GM12878 (cell line): ENCODE measurements at regions not wholly inside any gene's neighbourhood (a gene's known extent, or its start where the extent isn't known, plus 50 kb on each side); places are given as distances from the start of the nearest gene placed in this dataset.

Experiments used
- ATAC-seq: fragments of 200-7000 bp; cut with Tn5 transposase; 3 replicates; pipeline ENCODE4 v1.9.1; 2020; ENCODE audit warnings: mild to moderate bottlenecking, moderate library complexity
- BruUV-seq: library from RNA; stranded (reverse); fragments of 400-500 nt; replicated peaks from 2 replicates; lab custom pipeline; 2021; lab: Mats Ljungman, UMichigan
- CTCF ChIA-PET: fragments of 300-600 bp; sonication (Branson Sonifier 250); formaldehyde crosslinking; extraction: SDS; loops from one replicate; lab custom pipeline; 2021; ENCODE audit warnings: inconsistent platforms; lab: Yijun Ruan, JAX
- POLR2A ChIA-PET: fragments of 350-600 bp; formaldehyde crosslinking; extraction: SDS; loops from one replicate; lab custom pipeline; 2021; ENCODE audit warnings: inconsistent platforms; lab: Charles Lee
- RAD21 ChIA-PET: fragments of 300-600 bp; sonication (Branson Sonifier 250); formaldehyde crosslinking; loops from one replicate; lab custom pipeline; 2023; ENCODE audit warnings: antibody characterized with exemption; ENCODE audit not compliant: unreplicated experiment; lab: Charles Lee
- SMC1A ChIA-PET: fragments of 300-600 bp; sonication (Branson Sonifier 250); formaldehyde crosslinking; loops from one replicate; lab custom pipeline; 2023; ENCODE audit not compliant: unreplicated experiment, uncharacterized antibody; lab: Charles Lee
- DNase-seq: peaks from one replicate; pipeline ENCODE4 v3.0.0-alpha.2; 2011; ENCODE audit warnings: low read depth, low spot score
- FAIRE-seq: peaks from 3 replicates; lab custom pipeline; 2011; peaks lifted over from hg19 to GRCh38; lab: Jason Lieb, UNC
- H2AFZ ChIP-seq: 2 replicates; pipeline ENCODE4 v1.6.0; 2011; ENCODE audit warnings: low read depth, low read length, control low read depth; ENCODE audit not compliant: control insufficient read depth
- H3K27ac ChIP-seq: 2 replicates; pipeline ENCODE4 v1.5.1; 2011; ENCODE audit warnings: control low read depth; ENCODE audit not compliant: control insufficient read depth, insufficient read depth
- H3K27me3 ChIP-seq, 2 experiments: replicated peaks in 1 of 2; 2 replicates each; pipeline versions ENCODE4 v1.6.0 to v1.6.1; 2011; ENCODE audit warnings: low read length in 1 of 2; ENCODE audit not compliant: control insufficient read depth in 2 of 2, insufficient read depth in 2 of 2
- H3K36me3 ChIP-seq, 2 experiments: 2 replicates each; pipeline ENCODE4 v1.5.1; 2011; ENCODE audit warnings: low read length in 1 of 2; ENCODE audit not compliant: control insufficient read depth in 2 of 2, insufficient read depth in 2 of 2
- H3K4me1 ChIP-seq: 2 replicates; pipeline ENCODE4 v1.6.1; 2011; ENCODE audit warnings: mild to moderate bottlenecking, low read length, moderate library complexity, mixed read lengths; ENCODE audit not compliant: control insufficient read depth, insufficient read depth
- H3K4me2 ChIP-seq: 2 replicates; pipeline ENCODE4 v1.6.0; 2011; ENCODE audit warnings: control low read depth; ENCODE audit not compliant: control insufficient read depth, insufficient read depth
- H3K4me3 ChIP-seq: fragments of 200-600 bp; sonication (generic); 2 replicates; pipeline ENCODE4 v1.5.1; 2016
- H3K79me2 ChIP-seq: 2 replicates; pipeline ENCODE4 v1.6.0; 2011; ENCODE audit warnings: low read length; ENCODE audit not compliant: control insufficient read depth, insufficient read depth
- H3K9ac ChIP-seq: 2 replicates; pipeline ENCODE4 v1.8.0; 2011; ENCODE audit warnings: low read length, control low read depth, mixed read lengths; ENCODE audit not compliant: control insufficient read depth, insufficient read depth
- H3K9me3 ChIP-seq: replicated peaks from 3 replicates; pipeline ENCODE4 v1.5.1; 2011; ENCODE audit warnings: mild to moderate bottlenecking, low read length; ENCODE audit not compliant: control insufficient read depth, insufficient read depth
- H4K20me1 ChIP-seq: 2 replicates; pipeline ENCODE4 v1.6.0; 2011; ENCODE audit not compliant: control insufficient read depth, insufficient read depth
- BACH1 ChIP-seq: fragments of 450-650 bp; IDR thresholded peaks from 2 replicates; pipeline ENCODE4 v1.6.1; 2017; ENCODE audit warnings: mild to moderate bottlenecking, borderline replicate concordance
- EED ChIP-seq: sonication (generic); IDR thresholded peaks from 2 replicates; pipeline ENCODE4 v1.6.1; 2016; ENCODE audit warnings: antibody characterized with exemption, low read depth
- ESRRA ChIP-seq: IDR thresholded peaks from 2 replicates; pipeline ENCODE4 v1.6.1; 2012; ENCODE audit warnings: mild to moderate bottlenecking, low read length, improper control_type of control experiment
- HDGF ChIP-seq: fragments of 450-650 bp; IDR thresholded peaks from 2 replicates; pipeline ENCODE4 v1.6.1; 2016; ENCODE audit warnings: antibody characterized with exemption
- JUNB ChIP-seq: IDR thresholded peaks from 2 replicates; pipeline ENCODE4 v1.6.1; 2016; ENCODE audit warnings: antibody characterized with exemption, mild to moderate bottlenecking
- KDM1A ChIP-seq: fragments of 200-600 bp; sonication (generic); IDR thresholded peaks from 2 replicates; pipeline ENCODE4 v1.6.1; 2016; ENCODE audit warnings: borderline replicate concordance
- NFYA ChIP-seq: IDR thresholded peaks from 2 replicates; pipeline ENCODE4 v1.6.1; 2011; ENCODE audit warnings: low read depth, mild to moderate bottlenecking, low read length, improper control_type of control experiment, borderline replicate concordance
- NR2C2 ChIP-seq: IDR thresholded peaks from 2 replicates; pipeline ENCODE4 v1.6.1; 2011; ENCODE audit warnings: borderline replicate concordance, low read depth; ENCODE audit not compliant: control insufficient read depth, insufficient read length
- POLR2A ChIP-seq: IDR thresholded peaks from 2 replicates; pipeline ENCODE4 v1.6.1; 2011; ENCODE audit warnings: low read depth, mild to moderate bottlenecking, low read length
- POLR2AphosphoS5 ChIP-seq: IDR thresholded peaks from 2 replicates; pipeline ENCODE4 v1.6.1; 2011; ENCODE audit warnings: mild to moderate bottlenecking, low read length, inconsistent platforms
- POU2F2 ChIP-seq: IDR thresholded peaks from 3 replicates; pipeline ENCODE4 v1.6.1; 2011; ENCODE audit warnings: low read depth, mild to moderate bottlenecking, low read length, borderline replicate concordance
- PRDM15 ChIP-seq: fragments of 450-650 bp; formaldehyde crosslinking; IDR thresholded peaks from 2 replicates; pipeline ENCODE4 v1.4.0; 2020; ENCODE audit warnings: mild to moderate bottlenecking, moderate library complexity
- RAD21 ChIP-seq: IDR thresholded peaks from 2 replicates; pipeline ENCODE4 v1.6.1; 2011; ENCODE audit warnings: mild to moderate bottlenecking, low read depth, low read length, moderate library complexity; ENCODE audit not compliant: insufficient read depth
- SIN3A ChIP-seq: IDR thresholded peaks from 2 replicates; pipeline ENCODE4 v1.6.1; 2012; ENCODE audit warnings: low read depth, low read length, improper control_type of control experiment
- SMC3 ChIP-seq: IDR thresholded peaks from 2 replicates; pipeline ENCODE4 v1.6.1; 2011; ENCODE audit warnings: low read length, improper control_type of control experiment, borderline replicate concordance
- STAT3 ChIP-seq: IDR thresholded peaks from 2 replicates; pipeline ENCODE4 v1.6.1; 2011; ENCODE audit warnings: low read depth, low read length, improper control_type of control experiment
- TCF12 ChIP-seq: IDR thresholded peaks from 2 replicates; pipeline ENCODE4 v1.6.1; 2011; ENCODE audit warnings: low read depth, mild to moderate bottlenecking, low read length
- YY1 ChIP-seq: IDR thresholded peaks from 2 replicates; pipeline ENCODE4 v1.6.1; 2011; ENCODE audit warnings: low read depth, mild to moderate bottlenecking, low read length
- ZNF217 ChIP-seq: fragments of 450-650 bp; IDR thresholded peaks from 2 replicates; pipeline ENCODE4 v1.6.1; 2017; ENCODE audit warnings: antibody characterized with exemption, mild to moderate bottlenecking
- ZZZ3 ChIP-seq: IDR thresholded peaks from 2 replicates; pipeline ENCODE4 v1.6.1; 2011; ENCODE audit warnings: low read depth; ENCODE audit not compliant: control insufficient read depth, insufficient read length
- WGBS: methylation state at CpG from one replicate; pipeline ENCODE4 v1.1.6; 2016; ENCODE audit warnings: low lambda C conversion rate; ENCODE audit not compliant: insufficient replicate concordance, insufficient coverage; ENCODE audit errors: missing lambda C conversion rate; 5-methylcytosine and 5-hydroxymethylcytosine counted together
- in situ Hi-C: fragments of 300-500 bp; cut with MboI; formaldehyde crosslinking; loops from 9 replicates; pipeline ENCODE4 v1.14.3; 2018; ENCODE audit warnings: mixed read lengths
- intact Hi-C: fragments of 100-400 bp; cut with micrococcal nuclease; formaldehyde crosslinking; loops from one replicate; pipeline ENCODE4 v1.14.2; 2022; ENCODE audit not compliant: unreplicated experiment

GRCh38 chr9:85171163-85171562 lies 501.6 kb downstream of the NTRK2 start (continued):
- TF ChIP-seq BACH1 (no peak), ZNF217 (no peak), KDM1A (no peak), STAT3 (no peak), POU2F2 (no peak), NFYA (no peak)

- DNase-seq, result no peak
- H3K27ac ChIP-seq, result no peak overlapping the region
- intact Hi-C loops, result no loop called here
- no peak overlapping the region for H3K9ac ChIP-seq
- TF ChIP-seq SMC3 (no peak), RAD21 (no peak), HDGF (no peak), PRDM15 (CRISPR knock-in tag) (no peak), ESRRA (no peak), ZZZ3 (no peak), YY1 (no peak), STAT3 (no peak), POLR2AphosphoS5 (no peak), JUNB (no peak), EED (no peak), POLR2A (no peak), TCF12 (no peak), SIN3A (no peak), NR2C2 (no peak)
- WGBS, result 28% methylated on average over 2 of the region's 2 CpGs
- FAIRE-seq, result no peak
- no peaks in the 10 kb centered on the region for H3K36me3 ChIP-seq
- no peak overlapping the region for H3K4me3 ChIP-seq
- no peaks in the 10 kb centered on the region for H3K79me2 ChIP-seq
- no peaks in the 10 kb centered on the region for H3K27me3 ChIP-seq
- BruUV-seq, result no TSS peak
- in situ Hi-C loops, result no loop called here
- ChIA-PET POLR2A (no interaction called here), CTCF (interaction anchor here (0.5 to 0.9 kb wide), 2 partner anchors 8 to 52 kb away, joined by 3 read pairs; no protein-coding TSS in a partner anchor), RAD21 (no interaction called here), SMC1A (interaction anchor here (1.4 kb wide), 1 partner anchor 9 kb away, joined by 4 read pairs; no protein-coding TSS in a partner anchor)
- ATAC-seq, result no peak
- H4K20me1 ChIP-seq, result no peaks in the 10 kb centered on the region
- no peak overlapping the region for H3K4me2 ChIP-seq
- H2AFZ ChIP-seq, result no peak overlapping the region
- no peaks in the 10 kb centered on the region for H3K4me1 ChIP-seq
- H3K9me3 ChIP-seq, result no peaks in the 10 kb centered on the region; the same call in 2 of the 3 replicates
Observed at GRCh38 chr9:85168412-85168811, 498.9 kb downstream of the NTRK2 start.
